ENCODE measurements at regions not wholly inside any gene's neighbourhood (a gene's known extent, or its start where the extent isn't known, plus 50 kb on each side); places are given as distances from the start of the nearest gene placed in this dataset.

GRCh38 chr13:50125304-50125553, 110.0 kb downstream of the KCNRG start:
- no peak for TF ChIP-seq POLR2A (IDR thresholded peaks at IDR 0.05)
- no peak for TF ChIP-seq CTCF (IDR thresholded peaks at IDR 0.05)

All from lower leg skin (tissue), 3 donors.